Fibroblast of the conjunctiva (primary cell): ENCODE measurements at regions not wholly inside any gene's neighbourhood (a gene's known extent, or its start where the extent isn't known, plus 50 kb on each side); places are given as distances from the start of the nearest gene placed in this dataset.

Source experiments
- DNase-seq: peaks from one replicate; pipeline ENCODE4 v3.0.0-alpha.2; 2010; ENCODE audit warnings: low read depth

DNA sequence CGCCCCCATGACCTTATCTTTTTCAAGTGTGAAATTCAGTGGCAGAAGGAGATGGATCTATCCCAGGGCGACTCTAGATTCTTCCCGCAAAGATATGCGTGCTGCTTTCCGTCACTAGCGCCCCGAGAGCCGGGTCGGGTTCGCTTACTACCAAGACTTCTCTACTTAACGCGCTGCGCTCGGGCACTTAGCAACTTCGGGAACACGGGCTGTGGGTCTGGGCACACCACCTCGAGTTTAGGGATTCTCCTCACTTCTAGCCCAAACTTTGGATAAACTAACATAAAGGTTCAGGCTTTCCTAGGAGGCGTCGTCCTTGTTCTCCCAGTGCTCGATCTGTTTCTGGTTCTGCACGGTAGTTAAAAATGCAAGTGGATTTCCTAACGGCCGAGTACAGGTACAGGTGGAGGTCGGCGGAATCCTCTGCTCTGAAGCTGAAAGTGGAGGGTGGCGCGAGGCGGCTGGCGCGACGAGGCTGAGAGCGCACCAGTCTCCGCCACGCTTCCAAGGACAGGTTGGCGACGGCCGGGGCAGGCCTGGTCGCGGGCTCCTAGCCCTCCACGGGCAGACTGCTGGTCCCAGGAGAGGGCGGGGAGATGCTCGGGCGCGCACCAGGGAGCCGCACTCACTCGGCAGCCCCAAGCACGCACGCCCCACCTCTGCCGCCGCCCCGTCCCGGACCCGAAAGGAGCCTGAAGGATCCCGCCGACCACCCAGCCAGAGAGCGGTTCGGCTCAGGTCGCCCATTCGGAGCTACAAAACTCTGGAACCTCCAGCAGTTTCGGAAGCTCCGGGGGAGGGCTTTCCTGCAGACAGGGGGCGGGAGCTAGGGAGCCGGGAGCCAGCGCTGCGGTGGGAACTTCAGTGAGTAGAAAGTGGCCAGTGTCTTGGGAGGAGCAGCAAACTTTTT is 100.8 kb upstream of the TENM3 start:
- DNase-seq: peak; percentile 10

DNA sequence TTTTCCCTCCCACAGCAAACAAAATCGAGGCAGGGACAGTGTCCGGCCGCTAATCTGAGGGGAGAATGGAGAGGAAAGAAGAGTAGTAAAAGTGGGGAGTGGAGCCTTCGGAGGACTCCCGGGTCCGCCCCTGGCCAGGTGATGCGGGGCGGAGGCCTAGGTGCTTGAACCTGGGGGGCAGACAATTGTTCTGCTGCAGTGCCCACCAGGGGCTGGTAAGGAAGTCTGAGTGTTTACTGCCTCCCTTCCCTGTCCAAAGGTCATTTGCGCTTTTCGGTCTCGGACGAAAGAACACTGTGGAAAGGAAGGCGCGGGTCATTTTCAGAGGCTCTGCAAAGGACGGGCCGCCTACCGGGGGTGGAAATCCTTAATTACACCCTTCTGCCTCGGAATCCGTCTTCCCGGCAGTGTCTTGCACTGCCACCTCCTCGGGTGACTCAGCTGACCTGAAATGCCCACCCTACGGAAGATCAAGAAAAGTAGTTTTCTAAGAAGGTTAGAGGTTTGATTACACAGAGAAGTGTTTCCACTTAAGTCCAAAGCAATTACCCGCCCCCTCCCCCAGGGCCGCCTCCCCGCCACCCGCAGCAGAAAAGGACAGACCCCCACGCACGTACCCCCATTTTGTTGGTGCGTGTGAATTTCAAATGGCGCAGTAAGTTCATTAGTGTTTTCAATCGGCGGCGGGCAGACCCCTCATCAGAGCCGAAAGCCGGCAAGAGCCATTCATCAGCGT is 99.9 kb upstream of the TENM3 start:
- DNase-seq: no peak

DNA sequence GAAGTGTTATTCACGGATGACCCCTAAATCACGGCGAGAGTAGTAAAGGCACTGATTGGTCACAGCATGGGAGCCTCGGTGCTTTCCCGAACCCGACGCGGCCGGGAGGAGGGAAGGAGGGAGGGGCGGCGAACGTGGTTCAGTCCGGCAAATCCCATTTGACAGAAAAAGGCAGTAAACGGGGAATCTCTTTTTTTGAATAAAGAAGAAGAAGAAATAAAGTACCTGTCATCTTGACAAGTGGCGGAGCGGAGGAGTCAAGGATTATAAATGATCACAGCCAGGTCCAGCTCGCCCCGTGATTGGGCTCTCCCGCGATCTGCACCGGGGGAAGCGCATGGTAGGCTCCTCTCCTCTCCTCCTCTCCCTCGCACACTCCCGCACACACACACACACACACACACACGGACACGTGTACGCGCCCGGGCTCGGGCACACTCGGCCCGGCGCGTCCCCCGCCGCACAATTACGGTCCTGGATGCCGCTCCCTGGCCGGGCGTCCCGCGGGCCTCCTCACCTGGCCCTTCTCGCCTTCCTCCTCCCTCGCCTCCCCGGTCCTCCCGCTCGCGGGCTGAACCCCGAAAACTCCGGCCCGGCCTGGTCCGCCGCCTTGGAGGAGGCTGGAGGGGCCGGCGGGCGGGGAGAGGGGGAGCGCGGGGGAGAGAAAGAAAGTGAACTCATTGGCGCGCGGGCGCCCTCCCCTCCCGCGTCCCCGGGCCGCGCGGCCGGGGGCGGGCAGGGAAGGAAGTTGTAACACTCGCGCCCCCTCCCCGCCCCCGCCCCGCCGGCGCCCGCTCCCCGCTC is 99.2 kb upstream of the TENM3 start:
- peak; percentile 26 for DNase-seq

DNA sequence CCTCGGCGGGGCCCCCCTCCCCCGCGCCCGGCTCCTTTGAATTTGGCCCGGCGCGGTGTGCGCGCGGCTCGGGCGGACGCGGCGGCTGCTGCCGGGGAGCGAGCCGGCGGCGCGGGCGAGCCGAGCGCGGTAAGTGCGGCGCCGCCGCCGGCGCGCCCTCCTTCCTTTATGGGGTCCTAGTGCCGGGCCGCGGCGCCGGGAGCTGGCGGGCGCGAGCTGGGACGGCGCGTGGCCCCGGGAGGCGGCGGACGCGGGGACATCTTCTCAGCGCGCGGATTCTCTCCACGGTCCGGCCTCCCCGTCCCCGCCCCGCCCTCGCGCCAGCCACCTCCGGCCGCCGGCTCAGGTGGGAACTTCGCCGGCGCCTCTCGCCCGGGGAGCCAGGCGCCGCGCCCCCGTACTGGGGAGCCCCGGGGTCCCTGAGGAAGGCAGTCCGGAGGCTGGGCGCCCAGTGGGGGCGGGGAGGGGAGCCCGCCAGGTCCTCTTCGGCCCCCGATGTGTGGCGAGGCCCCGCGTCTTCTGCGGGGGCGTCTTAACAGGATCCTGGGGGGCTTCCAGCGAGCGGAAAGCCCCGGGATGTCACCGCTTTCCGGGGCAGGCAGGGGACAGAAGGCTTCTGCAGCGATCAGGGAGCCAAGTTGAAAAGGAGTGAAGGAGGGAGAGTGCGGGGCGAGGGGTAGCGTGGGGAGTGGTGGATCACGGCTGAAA is 98.4 kb upstream of the TENM3 start:
- DNase-seq: no peak

DNA sequence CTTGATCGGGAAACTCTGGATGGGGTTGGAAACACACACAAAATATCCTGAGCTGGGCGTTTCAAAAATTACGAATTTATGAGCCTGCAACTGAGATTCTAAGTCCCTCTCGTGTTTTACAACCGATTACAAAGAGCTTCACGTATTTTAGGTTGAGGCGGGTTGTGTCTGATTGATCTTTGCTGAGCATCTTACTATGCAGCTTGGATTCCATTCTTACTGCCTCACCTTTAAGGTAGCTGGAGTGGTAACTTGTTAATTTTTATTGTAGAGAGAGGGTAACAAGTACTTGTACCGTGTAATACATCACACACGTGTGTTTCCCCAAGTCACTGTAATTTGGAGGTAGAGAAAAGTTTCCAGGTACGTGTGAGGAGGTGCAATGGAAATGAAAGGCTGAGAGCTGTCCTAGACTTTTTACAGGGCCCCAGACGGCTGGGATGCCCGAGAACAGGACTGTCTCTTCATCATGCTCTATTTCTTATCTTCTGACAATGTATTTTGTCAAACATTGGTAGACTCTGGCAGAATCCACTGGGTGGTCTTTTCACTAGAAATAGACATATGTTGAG is 97.8 kb upstream of the TENM3 start:
- no peak for DNase-seq

DNA sequence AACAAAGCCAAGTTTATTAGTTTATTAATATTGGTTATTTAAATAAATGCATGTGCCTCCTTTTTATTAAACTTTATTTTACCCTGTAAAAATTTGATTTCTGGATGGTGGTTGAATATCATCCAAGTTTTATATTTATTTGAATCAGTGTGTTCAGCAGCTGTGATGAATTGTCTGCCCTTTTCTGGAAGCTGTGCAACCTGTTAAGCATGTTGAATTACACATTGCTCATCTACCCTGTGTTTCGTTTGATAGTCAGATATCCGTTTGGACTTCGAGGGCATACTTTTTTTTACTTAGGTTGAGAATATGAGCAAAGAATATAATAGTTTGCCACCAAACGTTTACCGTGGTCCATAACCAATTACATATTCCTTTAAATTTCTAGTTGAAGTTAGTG is 95.8 kb upstream of the TENM3 start:
- no peak for DNase-seq

DNA sequence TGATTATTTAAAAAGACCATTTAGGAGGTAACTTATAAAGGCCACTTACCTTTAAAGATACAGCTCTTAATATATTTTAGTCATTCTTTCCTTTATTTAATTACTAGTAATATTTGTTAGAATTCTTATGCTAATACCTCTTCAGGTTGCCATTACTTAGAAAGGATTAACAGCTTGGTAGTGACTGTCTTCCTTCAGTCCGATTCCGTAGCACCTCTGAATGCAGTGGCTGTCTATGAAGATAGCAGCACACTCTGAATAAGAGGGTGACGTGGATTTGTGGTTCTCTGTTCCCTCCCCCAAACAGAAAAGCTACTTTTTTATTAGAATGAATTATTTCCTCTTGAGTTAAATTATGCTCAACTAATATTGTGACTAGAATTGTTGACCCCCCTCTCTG is 92.6 kb upstream of the TENM3 start:
- no peak for DNase-seq

DNA sequence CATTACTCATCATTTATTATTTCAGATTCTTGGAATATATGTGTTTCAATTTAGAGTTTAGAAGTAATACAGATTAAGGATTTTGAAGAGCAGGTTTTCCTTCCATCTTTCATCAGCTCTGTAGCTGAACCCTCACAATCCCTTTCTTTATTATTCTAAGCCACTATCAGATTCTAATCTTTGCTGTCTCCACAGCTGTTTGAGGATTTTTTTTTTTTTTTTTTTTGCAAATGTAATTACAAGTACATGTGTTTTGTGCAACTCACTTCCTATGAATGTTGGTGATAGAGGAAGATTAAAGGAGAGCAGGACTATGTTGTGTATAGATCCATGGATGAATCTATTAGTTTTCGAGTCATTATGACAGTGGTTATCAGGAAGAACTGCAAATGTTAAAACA is 87.4 kb upstream of the TENM3 start:
- DNase-seq: no peak

DNA sequence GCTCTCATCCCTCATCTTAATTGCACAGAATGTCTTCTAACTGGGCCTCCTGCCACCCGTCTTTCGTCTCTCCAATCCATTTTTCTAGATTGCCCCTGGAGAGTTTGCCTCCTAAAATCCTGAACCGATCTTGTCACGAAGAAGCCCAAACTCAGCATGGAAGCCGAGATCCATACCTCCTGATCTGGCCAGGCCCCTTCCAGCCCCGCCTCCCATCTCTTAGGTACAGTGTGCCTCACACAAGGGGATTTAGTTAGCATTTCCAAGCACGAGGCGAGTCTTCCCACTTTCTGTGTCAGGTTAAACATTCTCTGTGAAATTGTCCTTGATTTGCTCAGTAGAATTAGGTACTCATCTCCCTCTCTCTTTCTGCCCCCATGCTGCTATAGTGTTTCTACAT is 80.0 kb upstream of the TENM3 start:
- no peak for DNase-seq

DNA sequence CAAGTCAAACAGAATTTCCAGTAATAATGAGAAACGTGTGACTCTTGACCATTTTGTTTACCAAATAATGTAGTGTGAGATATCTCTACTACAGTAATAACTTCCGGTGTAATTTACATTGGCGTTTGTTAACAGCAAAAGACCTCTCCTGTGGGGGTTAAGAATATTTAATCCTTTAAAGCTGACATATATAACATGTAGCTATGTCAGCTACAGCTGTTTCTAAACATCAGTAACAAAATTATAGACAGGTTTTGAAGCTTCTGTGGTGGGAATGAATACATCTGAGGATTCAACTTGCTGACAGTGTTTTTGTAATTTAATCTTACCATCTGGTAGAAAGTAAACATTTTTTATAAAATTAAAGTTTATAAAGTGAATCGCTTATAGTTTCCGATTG is 73.6 kb upstream of the TENM3 start:
- DNase-seq: no peak

DNA sequence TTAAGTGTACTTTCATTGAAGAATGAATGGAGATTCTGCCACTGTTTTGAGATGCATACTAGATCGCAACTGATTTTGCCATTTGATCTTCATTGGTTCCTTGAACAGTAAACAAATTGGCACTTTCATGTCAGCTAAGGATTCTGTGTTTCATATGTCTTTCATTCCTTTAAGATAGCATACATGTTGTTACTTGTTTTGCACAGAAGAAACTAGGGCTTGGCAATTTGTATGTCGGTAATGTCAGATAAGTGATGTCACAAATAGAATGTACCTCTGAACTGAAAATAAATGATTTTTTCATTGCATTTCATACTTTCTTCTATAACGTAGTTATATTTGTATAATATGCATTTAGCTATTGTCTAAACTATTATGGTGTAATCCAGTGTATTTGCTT is 73.2 kb upstream of the TENM3 start:
- DNase-seq: no peak

DNA sequence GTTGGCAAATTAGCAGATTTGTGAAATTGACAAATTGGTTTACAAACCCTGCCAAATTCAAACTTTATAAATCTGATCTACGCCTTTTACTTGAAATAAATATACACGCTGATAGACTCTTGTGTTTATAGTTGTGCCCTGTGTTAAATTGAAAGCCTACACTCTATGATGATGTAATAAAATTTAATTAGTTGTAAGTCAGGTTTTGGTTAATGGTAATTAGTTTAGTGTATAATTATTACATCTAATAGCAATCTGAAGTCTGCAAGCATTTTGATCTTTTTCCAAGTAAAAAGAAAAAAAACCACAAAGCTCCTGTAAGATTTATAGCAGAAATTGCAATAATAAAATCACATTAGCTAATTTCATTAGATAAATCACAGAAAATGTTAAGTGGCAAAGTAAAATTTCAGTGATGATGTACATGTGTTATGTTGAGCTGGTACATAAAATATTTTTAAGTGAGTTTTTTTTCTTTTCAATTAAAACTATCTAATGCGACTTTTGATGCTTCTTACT is 72.7 kb upstream of the TENM3 start:
- no peak for DNase-seq

DNA sequence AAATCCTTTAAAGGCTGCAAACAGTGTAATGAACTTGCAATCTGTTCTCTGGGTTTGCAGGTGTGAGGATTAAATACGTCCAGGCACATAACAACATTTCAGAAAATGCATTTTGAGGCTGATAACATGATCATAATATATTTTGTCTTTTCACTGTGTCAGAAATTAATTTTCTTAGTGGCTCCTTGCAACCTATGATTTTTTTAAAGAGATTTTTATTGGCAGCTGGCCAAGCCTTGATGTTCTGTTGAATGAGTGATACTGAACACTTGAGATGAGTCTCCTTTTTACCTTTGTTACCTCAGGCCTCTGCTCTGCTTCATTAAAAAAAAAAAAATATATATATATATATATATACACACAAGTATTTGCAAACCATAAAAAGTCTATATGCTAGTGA is 68.2 kb upstream of the TENM3 start:
- no peak for DNase-seq

DNA sequence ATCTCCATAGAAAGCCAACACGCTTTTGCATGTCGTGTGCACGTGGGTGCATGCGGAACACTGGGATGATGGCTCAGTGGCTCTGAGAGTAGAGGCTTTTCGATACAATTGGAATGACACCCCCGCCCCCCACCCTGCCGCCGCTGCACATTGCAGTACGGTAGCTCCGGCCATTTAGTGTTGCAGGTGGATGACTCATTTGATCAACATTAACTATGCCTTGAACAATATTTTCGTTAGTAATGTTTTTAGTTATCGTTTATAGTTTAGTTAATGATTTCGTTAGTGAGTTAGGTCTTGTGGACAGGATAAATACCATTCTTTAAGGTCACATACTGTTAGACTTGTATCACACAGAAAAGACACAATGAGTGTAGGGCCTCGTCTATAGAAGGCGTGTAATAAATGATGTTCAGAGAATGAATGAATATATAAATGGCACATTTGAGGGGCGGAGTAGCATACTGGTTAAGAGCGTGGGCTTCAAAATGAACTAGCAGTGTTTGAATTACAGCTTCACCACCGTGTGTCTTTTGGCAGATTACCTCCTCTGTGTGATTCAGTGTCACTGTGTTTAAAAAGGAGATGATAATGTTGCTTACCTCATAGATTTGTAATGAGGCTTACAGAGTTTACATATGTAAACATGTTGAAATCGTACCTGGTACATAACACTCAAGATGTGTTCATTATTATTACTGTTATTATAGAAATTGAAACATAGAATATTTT is 67.2 kb upstream of the TENM3 start:
- no peak for DNase-seq

DNA sequence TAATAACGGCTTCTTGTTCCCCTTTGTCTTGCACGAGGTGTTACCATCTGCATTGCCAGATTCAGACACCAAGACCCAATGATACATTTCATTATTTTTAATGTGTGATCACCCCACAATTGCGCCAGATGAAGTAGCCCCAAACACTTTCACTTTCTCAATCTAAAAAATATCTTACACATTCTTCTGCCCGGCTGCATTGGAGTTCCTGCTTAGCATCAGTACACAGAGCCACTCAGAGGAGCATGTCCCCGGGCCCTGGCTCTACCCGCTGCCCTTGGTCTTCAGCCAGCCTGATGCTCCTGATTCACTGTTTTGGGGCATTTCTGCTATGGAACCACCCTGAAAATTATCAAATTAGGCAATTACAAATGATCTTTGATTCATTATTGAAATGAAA is 66.0 kb upstream of the TENM3 start:
- no peak for DNase-seq

DNA sequence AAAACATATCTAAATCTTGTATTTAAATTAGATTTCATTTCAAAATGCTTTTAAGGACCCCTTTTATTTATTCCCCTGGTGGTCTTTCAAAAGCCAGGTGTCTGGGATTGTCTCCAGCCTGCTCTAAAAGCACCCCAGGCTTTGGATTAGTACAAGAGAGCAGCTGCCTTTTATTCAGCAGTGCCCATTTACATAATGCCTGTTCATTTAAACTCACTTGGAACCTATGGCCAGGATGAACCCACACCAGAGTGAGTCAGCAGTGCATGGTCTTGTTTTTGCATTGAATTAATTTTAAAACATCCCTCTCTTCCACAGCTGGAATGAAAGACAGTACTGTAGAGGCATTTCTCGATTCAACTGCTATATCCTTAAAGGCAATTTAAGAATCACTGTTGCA is 64.1 kb upstream of the TENM3 start:
- peak; percentile 28 for DNase-seq

DNA sequence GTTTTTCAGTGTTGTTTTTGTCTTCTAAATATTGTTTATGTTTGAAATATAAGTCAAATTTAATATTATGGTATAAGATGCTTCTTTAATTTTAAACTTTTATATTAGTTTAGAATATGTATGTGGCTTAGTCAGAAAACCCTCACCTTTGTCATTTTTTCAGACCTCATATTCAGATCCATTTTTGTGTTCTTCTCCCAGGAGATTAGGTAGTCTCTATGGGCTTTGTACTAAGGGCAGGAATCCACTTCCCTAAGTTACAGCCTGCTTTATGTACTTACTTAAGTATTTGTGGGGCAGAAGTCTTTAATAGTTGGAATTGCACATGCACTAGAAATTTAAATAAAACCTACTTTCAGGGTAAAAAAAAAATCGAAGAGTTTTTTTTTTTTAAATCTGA is 63.5 kb upstream of the TENM3 start:
- DNase-seq: no peak

DNA sequence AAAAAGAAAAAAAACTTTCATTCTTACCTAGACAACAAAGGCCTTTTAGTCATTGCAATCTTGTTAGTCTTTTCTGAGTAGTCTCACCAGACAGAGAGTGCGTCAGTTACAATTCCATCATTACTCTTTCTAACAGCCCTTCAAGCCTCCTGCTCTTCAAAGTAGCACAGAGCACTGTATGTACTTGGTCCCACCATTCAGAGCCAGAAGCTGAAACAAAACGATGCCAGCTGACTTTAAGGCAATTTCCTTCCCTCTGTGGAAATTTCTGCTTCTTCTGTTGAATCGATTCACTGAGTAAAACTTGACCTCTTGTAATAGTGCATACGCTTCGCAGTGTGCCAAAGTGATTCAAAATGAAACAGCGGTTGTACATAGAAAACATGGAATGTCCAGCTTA is 57.7 kb upstream of the TENM3 start:
- DNase-seq: no peak

DNA sequence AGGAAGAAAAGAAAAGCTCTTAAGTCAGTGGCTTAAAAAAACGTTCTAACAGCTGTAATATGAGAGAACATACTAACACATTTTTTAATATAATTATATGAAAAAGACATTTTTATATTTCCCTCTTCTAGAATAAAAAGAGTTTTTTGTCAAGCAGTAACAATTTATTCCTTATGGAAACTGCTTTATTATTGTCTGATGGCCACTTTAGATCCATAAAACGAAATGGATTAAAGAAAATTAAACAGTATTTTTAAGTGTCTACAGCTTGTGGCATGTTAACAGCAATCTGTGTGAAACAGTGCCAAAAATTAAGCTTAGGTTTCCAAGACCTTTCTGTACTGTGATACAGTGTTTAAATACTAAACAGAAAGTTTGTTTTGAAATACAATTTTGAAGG is 55.5 kb upstream of the TENM3 start:
- DNase-seq: no peak

DNA sequence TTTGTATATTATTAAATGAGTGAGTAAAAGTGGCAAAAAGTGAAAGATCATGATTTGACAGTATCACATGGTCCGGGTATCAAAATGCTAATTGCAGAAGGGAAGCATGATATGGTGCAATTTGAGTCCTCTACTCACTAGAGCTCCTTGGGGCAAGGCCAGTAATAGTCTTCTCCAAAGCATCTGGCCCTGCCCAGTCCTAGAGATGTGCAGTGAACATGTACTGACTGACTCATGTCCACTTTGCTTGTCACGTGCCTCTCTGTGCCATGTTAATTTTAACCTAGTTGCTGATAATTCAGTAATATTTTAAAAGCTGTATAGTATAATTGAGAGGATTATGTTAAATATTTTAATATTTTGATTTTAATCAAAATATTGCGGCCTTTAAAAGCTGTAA is 54.6 kb upstream of the TENM3 start:
- DNase-seq: peak; percentile 39
